ENCODE measurements at regions not wholly inside any gene's neighbourhood (a gene's known extent, or its start where the extent isn't known, plus 50 kb on each side); places are given as distances from the start of the nearest gene placed in this dataset.
"Not testable (repeated sequence)": the region's sequence is repeated elsewhere in the genome, so short reads cannot be mapped to it uniquely, and the experiment has no call there.

- no peaks in the 10 kb centered on the region for H3K79me2 ChIP-seq (ENCODE audit: insufficient read depth, low read depth)
- no peak overlapping the region for H2AFZ ChIP-seq (ENCODE audit: low read depth)
- TF ChIP-seq CTCF (conservative IDR thresholded peaks at IDR 0.05; ENCODE audit: low read depth, low read length), result no peak
- no peaks in the 10 kb centered on the region for H3K36me3 ChIP-seq (ENCODE audit: insufficient read depth)
- no peak overlapping the region for H3K27ac ChIP-seq
- no peaks in the 10 kb centered on the region for H3K4me1 ChIP-seq (ENCODE audit: low read depth, poor library complexity, severe bottlenecking)
- H4K20me1 ChIP-seq (ENCODE audit: insufficient read depth), result no peaks in the 10 kb centered on the region
- H3K9ac ChIP-seq, result no peak overlapping the region
- no peak overlapping the region for H3K4me2 ChIP-seq
- H3K27me3 ChIP-seq (ENCODE audit: insufficient read depth, low read depth), result no peaks in the 10 kb centered on the region
- no peak overlapping the region for H3K4me3 ChIP-seq (IDR thresholded peaks at IDR 0.05; ENCODE audit: insufficient read depth, low read depth, low read length)
These were observed 300.4 kb upstream of the KCNH7 start for GRCh38 chr2:163138947-163139346.

GRCh38 chr2:163135256-163135655, 296.7 kb upstream of the KCNH7 start:
- Histone ChIP-seq H3K79me2 (ENCODE audit: insufficient read depth, low read depth) (no peaks in the 10 kb centered on the region), H3K9ac (no peak overlapping the region), H3K4me1 (ENCODE audit: low read depth, poor library complexity, severe bottlenecking) (no peaks in the 10 kb centered on the region), H3K36me3 (ENCODE audit: insufficient read depth) (no peaks in the 10 kb centered on the region), H2AFZ (ENCODE audit: low read depth) (no peak overlapping the region), H3K27ac (no peak overlapping the region), H4K20me1 (ENCODE audit: insufficient read depth) (no peaks in the 10 kb centered on the region), H3K4me3 (IDR thresholded peaks at IDR 0.05; ENCODE audit: insufficient read depth, low read depth, low read length) (no peak overlapping the region), H3K4me2 (no peak overlapping the region), H3K27me3 (ENCODE audit: insufficient read depth, low read depth) (no peaks in the 10 kb centered on the region)
- no peak for TF ChIP-seq CTCF (conservative IDR thresholded peaks at IDR 0.05; ENCODE audit: low read depth, low read length)

GRCh38 chr2:163133602-163134001, 295.0 kb upstream of the KCNH7 start:
- no peaks in the 10 kb centered on the region for H3K27me3 ChIP-seq (ENCODE audit: insufficient read depth, low read depth)
- TF ChIP-seq CTCF (conservative IDR thresholded peaks at IDR 0.05; ENCODE audit: low read depth, low read length), result no peak
- H3K4me3 ChIP-seq (IDR thresholded peaks at IDR 0.05; ENCODE audit: insufficient read depth, low read depth, low read length), result no peak overlapping the region
- H3K4me1 ChIP-seq (ENCODE audit: low read depth, poor library complexity, severe bottlenecking), result no peaks in the 10 kb centered on the region
- no peak overlapping the region for H2AFZ ChIP-seq (ENCODE audit: low read depth)
- H3K27ac ChIP-seq, result no peak overlapping the region
- no peaks in the 10 kb centered on the region for H4K20me1 ChIP-seq (ENCODE audit: insufficient read depth)
- H3K36me3 ChIP-seq (ENCODE audit: insufficient read depth), result no peaks in the 10 kb centered on the region
- no peaks in the 10 kb centered on the region for H3K79me2 ChIP-seq (ENCODE audit: insufficient read depth, low read depth)
- no peak overlapping the region for H3K9ac ChIP-seq
- H3K4me2 ChIP-seq, result no peak overlapping the region

GRCh38 chr2:163132850-163133249, 294.3 kb upstream of the KCNH7 start:
- Histone ChIP-seq H2AFZ (ENCODE audit: low read depth) (no peak overlapping the region), H3K4me2 (no peak overlapping the region), H3K79me2 (ENCODE audit: insufficient read depth, low read depth) (no peaks in the 10 kb centered on the region), H3K27me3 (ENCODE audit: insufficient read depth, low read depth) (no peaks in the 10 kb centered on the region), H4K20me1 (ENCODE audit: insufficient read depth) (no peaks in the 10 kb centered on the region), H3K9ac (no peak overlapping the region), H3K4me3 (IDR thresholded peaks at IDR 0.05; ENCODE audit: insufficient read depth, low read depth, low read length) (no peak overlapping the region), H3K36me3 (ENCODE audit: insufficient read depth) (no peaks in the 10 kb centered on the region), H3K4me1 (ENCODE audit: low read depth, poor library complexity, severe bottlenecking) (no peaks in the 10 kb centered on the region), H3K27ac (no peak overlapping the region)
- TF ChIP-seq CTCF (conservative IDR thresholded peaks at IDR 0.05; ENCODE audit: low read depth, low read length), result peak; percentile 66

GRCh38 chr2:163132207-163132606, 293.6 kb upstream of the KCNH7 start:
- H3K27ac ChIP-seq, result not testable (repeated sequence)

More at GRCh38 chr2:163132207-163132606, 293.6 kb upstream of the KCNH7 start:
- not testable (repeated sequence) for H4K20me1 ChIP-seq (ENCODE audit: insufficient read depth); H3K79me2 ChIP-seq (ENCODE audit: insufficient read depth, low read depth); H3K9ac ChIP-seq; H3K36me3 ChIP-seq (ENCODE audit: insufficient read depth); H3K4me3 ChIP-seq (IDR thresholded peaks at IDR 0.05; ENCODE audit: insufficient read depth, low read depth, low read length); H3K27me3 ChIP-seq (ENCODE audit: insufficient read depth, low read depth); H3K4me1 ChIP-seq (ENCODE audit: low read depth, poor library complexity, severe bottlenecking); H3K4me2 ChIP-seq; H2AFZ ChIP-seq (ENCODE audit: low read depth)
